NB4 (cell line): ENCODE measurements at regions not wholly inside any gene's neighbourhood (a gene's known extent, or its start where the extent isn't known, plus 50 kb on each side); places are given as distances from the start of the nearest gene placed in this dataset.

Experiments used
- DNase-seq: peaks from one replicate; pipeline ENCODE4 v3.0.0; 2010; ENCODE audit warnings: low read depth
- H3K4me3 ChIP-seq: one replicate; pipeline ENCODE4 v1.5.1; 2011; ENCODE audit warnings: mild to moderate bottlenecking, low read depth, low read length, moderate library complexity
- MYC ChIP-seq: IDR thresholded peaks from 2 replicates; pipeline ENCODE4 v1.6.1; 2011; ENCODE audit warnings: low read depth, low read length
- POLR2A ChIP-seq: IDR thresholded peaks from 2 replicates; pipeline ENCODE4 v1.6.1; 2011; ENCODE audit warnings: mild to moderate bottlenecking; ENCODE audit not compliant: insufficient read length; ENCODE audit errors: extremely low read depth
- TF ChIP-seq, protein P1 (sequence below): IDR thresholded peaks from 2 replicates; pipeline ENCODE4 v1.6.1; 2011; ENCODE audit warnings: low read depth, low read length
- TF ChIP-seq, protein P2 (sequence below): IDR thresholded peaks from one replicate; pipeline ENCODE4 v1.5.1; 2012; ENCODE audit warnings: low read depth, low read length

DNA sequence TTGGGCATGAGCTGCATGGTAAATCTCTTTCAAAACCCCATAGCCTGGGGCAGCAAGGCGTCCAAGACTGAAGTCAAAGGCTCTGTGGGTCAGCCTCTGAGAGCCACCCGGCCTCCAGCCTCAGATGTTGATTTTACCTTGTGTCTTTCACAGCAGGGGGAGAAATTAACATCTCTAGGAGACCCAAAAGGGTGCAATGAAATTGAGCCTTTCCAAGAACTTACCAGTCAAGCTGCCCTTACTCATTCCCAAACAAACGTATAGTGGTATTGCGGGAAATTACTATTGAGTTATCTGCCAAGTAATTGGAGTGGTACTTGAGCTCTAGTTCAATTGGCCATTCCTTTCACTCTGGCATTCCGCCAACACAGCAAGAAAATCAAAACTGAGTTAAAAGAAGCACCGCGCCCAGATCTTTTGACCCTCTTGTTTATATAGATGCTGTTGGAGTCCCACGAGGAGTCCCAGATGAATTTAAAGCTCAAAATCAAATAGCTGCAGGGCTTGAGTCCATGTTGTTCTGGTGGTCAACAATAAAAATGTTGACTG lies 380.7 kb upstream of the SYT1 start:
- TF ChIP-seq, protein P1, sequence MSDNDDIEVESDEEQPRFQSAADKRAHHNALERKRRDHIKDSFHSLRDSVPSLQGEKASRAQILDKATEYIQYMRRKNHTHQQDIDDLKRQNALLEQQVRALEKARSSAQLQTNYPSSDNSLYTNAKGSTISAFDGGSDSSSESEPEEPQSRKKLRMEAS = no peak
- TF ChIP-seq POLR2A (no peak), MYC (no peak)
- H3K4me3 ChIP-seq = no peak overlapping the region
- DNase-seq = no peak

DNA sequence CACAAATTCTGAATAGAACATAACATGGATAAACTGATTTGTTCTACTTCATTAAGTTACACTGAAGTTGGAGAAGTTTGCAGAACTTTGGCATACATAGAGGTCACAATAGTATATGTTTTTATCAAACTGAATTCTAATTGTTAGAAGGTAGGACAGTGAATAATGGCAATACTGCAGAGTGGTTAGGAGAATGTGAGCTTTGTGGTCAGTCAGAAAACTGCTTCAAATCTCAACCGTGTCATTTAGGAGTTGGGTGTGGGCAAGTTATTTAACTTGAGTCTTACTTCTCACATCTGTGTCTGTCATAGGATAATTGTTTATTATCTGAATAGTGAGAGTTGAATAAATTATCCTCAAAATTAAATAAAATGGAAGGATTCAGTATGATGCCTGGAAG lies 374.6 kb upstream of the SYT1 start:
- H3K4me3 ChIP-seq = no peak overlapping the region
- no peak for DNase-seq
- TF ChIP-seq, protein P1 = no peak
- TF ChIP-seq POLR2A = no peak
- TF ChIP-seq, protein P2, sequence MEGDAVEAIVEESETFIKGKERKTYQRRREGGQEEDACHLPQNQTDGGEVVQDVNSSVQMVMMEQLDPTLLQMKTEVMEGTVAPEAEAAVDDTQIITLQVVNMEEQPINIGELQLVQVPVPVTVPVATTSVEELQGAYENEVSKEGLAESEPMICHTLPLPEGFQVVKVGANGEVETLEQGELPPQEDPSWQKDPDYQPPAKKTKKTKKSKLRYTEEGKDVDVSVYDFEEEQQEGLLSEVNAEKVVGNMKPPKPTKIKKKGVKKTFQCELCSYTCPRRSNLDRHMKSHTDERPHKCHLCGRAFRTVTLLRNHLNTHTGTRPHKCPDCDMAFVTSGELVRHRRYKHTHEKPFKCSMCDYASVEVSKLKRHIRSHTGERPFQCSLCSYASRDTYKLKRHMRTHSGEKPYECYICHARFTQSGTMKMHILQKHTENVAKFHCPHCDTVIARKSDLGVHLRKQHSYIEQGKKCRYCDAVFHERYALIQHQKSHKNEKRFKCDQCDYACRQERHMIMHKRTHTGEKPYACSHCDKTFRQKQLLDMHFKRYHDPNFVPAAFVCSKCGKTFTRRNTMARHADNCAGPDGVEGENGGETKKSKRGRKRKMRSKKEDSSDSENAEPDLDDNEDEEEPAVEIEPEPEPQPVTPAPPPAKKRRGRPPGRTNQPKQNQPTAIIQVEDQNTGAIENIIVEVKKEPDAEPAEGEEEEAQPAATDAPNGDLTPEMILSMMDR = no peak

DNA sequence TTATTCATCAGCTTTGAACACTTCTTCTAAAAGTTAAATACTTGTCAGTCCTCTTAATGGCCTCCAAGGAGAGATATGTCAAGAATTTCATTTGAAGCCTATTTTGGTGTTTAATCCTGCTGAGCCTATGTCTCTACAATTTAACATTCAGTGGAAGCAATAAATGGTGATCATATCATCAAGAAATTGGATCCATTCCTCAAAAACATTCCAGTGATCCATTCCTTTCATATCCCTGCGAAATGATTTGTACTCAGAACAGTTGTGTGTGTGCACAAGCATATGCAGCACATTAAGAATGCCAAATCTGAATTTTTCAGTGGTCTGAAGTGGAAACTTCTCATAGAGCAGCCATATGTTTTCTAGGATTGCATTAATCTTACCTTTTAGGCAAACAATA lies 373.7 kb upstream of the SYT1 start:
- no peak overlapping the region for H3K4me3 ChIP-seq
- TF ChIP-seq, protein P2 = no peak
- TF ChIP-seq MYC = no peak
- TF ChIP-seq, protein P1 = no peak
- no peak for TF ChIP-seq POLR2A
- no peak for DNase-seq

DNA sequence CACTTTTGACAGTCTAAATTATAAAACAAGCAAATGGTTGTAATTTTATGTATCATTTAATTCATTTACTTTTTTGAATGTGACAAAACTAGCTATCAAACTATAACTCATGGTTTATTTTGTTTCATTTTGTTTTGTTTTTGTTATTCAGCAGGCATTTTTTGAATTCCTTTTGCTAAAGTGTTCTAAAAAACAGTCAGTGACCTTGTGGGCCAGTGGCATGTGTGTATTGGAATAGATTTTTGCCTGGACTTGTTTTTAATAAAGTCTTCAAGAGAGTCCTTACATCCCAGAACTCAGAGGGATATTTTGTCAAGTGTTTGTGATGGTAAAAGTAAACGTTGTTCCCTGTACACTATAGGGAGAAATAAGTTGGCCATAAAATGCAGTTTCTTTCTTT lies 369.7 kb upstream of the SYT1 start:
- TF ChIP-seq, protein P2 = no peak
- TF ChIP-seq MYC (no peak), POLR2A (no peak)
- TF ChIP-seq, protein P1 = no peak
- no peak overlapping the region for H3K4me3 ChIP-seq
- no peak for DNase-seq

DNA sequence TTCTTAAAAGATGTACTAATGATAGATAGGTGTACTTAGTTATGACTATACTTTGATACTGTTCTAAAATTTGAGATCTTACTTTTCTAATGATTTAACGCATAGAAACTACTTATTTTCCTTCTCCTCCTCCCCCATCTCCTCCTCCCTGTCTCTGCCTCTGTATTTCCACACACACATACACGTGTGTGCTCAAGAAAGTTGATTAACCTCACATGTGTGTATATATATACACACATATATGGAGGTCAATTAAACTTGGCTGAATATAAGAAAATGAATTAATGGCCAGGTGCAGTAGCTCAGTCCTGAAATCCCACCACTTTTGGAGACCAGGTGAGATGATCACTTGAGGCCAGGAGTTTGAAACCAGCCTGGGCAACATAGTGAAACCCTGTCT lies 362.7 kb upstream of the SYT1 start:
- TF ChIP-seq, protein P1 = no peak
- TF ChIP-seq MYC (no peak), POLR2A (no peak)
- TF ChIP-seq, protein P2 = no peak
- H3K4me3 ChIP-seq = no peak overlapping the region
- no peak for DNase-seq

DNA sequence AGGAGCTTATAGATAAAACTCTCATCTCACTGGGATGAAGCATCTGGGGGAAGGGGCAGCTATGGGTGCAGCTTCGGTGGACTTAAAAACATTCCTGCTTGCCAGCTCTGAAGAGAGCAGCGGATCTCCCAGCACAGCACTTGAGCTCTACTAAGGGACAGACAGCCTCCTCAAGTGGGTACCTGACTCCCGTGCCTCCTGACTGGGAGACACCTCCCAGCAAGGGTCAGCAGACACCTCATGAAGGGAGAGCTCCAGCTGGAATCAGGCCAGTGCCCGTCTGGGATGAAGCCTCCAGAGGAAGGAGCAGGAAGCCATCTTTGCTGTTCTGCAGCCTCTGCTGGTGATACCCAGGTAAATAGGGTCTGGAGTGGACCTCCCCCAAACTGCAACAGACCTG lies 345.2 kb upstream of the SYT1 start:
- TF ChIP-seq, protein P2 = no peak
- no peak for DNase-seq
- H3K4me3 ChIP-seq = no peak overlapping the region
